HG03432 (cell line): ENCODE measurements at regions not wholly inside any gene's neighbourhood (a gene's known extent, or its start where the extent isn't known, plus 50 kb on each side); places are given as distances from the start of the nearest gene placed in this dataset.

Source experiments
- ATAC-seq: cut with Tn5 transposase; IDR thresholded peaks from one replicate; pipeline ENCODE4 v1.9.1; 2021; ENCODE audit warnings: mild to moderate bottlenecking, moderate library complexity; ENCODE audit not compliant: unreplicated experiment

- no peak for ATAC-seq
Measured at GRCh38 chr12:84807249-84807648, 105.3 kb downstream of the SLC6A15 start.

DNA sequence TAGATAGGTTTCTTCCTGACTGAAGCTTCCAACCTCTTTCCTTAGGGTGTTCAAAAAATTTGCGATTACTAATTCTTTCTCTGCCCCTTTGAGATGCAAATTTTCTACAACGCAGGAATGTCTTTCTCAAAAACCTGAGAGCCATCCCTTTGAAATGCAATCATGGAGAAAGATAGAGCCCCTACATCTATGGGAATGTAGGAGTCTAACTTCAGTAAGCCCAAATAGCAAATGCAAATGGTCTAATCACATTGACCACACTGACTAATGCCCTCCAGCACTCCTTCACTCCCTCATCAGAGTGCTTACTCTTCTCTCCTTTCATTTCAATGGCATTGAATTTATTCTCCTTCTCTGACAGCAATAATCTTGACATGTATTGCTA, 107.1 kb downstream of the SLC6A15 start:
- ATAC-seq: no peak

- ATAC-seq: peak; percentile 53
Measured at GRCh38 chr12:84804691-84805473, 107.7 kb downstream of the SLC6A15 start.

GRCh38 chr12:84803661-84804060, 108.9 kb downstream of the SLC6A15 start:
- no peak for ATAC-seq

DNA sequence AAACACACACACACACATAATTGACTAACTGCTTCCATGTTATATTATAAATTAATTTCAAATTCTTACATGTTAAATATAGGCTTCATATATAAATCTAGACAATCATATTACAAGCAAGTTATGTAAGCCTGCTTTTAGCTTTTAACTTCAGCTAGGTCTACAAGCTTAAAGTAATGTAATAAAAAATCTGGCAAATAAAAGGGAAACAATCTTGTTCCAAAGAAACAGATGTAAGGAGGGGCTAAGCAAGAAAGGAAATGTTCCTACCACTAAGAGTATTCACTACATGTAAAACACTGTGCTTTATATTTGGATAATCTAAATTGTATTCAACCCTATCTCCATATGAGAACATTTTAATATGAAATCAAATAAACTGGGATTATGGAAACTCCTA, 110.4 kb downstream of the SLC6A15 start:
- ATAC-seq: no peak

DNA sequence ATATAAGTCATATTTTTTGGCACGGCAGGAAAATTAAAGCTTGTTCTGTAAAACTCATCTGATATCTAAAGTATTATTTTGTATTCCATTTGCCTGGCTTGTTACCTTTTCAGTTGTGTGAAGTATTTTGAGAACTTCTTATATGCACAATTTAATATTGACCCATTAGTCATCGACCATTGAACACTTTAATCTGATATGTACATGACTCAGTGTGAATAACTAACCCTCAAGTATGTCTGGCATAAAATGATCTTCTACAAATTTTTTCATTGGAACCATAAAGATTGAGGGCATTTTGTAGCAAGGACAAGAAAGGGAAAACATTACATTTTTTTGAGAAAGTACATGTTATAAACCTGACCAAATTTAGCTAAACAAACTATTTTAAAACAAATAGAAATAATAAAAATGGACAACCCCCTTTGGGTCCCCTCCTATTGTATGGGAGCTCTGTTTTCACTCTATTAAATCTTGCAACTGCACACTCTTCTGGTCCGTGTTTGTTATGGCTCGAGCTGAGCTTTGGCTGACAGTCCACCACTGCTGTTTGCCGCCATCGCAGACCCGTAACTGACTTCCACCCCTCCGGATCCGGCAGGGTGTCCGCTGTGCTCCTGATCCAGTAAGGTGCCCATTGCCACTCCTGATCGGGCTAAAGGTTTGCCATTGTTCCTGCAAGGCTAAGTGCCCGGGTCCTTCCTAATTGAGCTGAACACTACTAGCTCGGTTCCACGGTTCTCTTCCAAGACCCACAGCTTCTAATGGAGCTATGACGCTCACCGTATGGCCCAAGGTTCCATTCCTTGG, 118.8 kb downstream of the SLC6A15 start:
- ATAC-seq: no peak

DNA sequence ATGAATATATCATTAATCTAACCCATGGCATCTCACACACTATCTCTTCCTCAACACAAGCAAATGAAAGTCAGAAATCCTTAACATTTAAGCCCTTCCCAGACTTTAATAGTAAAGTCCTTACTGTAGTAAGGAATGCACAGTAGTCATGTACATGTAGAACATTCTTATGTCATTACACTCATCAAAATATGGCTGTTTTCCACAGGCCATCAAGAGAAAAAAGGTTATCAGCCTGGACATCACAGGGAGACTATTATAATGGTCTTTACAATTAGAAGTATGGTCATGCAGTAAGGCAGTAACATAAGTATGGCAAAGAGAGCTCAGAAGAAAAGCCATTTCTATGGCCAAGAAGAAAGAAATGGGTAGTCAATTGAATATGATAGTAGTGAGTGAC, 121.2 kb downstream of the SLC6A15 start:
- ATAC-seq: no peak

DNA sequence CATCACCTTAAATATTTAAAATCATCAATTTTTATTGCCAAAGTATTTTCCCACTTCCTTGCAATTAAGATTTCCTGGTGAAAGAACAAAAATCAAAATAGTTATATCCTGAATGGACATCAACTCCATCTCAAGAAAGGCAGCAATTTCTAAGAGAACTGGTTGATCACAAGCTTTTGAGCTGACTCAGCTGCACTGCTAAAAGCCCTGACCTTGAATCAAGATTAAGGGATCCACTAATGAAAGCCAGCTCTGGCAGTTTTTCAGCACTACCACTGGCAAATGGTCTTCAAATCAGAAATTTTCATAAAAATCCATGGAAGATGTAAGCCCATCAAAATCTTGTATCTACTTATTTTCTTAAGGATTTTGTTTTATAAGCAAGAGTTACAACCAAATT, 123.4 kb downstream of the SLC6A15 start:
- no peak for ATAC-seq

DNA sequence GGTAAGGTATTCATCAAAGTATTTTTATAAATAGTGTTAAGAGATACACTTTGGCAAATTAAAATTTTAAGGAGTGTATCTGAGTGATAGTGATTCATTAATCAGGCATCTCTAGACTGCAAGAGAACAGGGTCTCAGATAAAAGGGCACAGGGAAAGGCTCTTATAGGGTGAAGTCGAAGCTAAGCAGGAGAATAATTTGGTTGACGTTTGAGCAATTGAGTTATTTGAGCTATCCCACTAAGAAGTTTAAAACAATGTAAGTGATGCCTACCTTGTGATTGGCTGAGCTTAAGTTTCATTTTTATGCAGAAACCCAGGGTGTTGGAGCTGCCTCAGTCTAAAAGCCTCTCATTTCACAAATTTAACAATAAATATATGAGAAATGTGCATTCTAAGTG, 125.3 kb downstream of the SLC6A15 start:
- ATAC-seq: no peak

DNA sequence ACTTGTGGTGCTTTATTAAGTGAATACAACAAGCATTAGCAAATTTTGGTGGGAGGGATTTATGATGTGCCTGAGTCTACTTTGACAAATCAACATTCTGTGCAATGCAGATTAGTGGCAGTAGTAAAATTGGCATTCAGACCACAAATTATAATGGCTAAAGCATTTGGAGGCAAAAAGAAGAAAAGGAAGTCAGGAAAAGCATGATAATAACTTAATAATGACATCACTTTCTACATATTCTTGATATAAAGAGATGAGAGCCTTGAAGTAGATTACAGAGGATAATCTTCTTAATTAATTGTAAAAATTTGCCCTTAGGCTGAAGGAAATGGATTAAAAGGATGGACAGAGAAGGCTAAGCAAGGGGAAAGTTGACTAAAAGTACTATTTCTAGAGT, 126.0 kb downstream of the SLC6A15 start:
- ATAC-seq: no peak

GRCh38 chr12:84785951-84786350, 126.6 kb downstream of the SLC6A15 start:
- ATAC-seq: no peak

- ATAC-seq: no peak
Measured at GRCh38 chr12:84785281-84785680, 127.3 kb downstream of the SLC6A15 start.

DNA sequence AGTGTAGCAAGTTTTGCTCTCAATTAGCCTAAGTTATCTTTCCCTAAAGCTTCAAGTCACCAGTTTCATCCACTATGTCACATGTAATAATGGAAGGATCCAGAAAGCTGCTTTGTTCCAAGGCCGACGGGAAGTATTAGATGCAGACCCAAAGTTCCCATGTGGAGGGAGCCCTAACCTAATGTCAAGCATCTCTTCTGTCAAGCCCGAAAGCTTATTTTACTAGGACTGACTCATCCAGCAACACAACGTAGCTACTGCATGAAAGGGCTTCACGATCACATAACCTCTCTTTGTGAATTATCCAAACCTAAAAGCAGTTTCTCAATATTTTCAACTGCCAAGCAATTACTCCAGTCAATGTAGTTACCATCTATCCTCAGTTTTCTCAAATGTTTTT, 133.4 kb downstream of the SLC6A15 start:
- ATAC-seq: no peak

- ATAC-seq: no peak
Measured at GRCh38 chr12:84772281-84772680, 140.3 kb downstream of the SLC6A15 start.

GRCh38 chr12:84767079-84767478, 145.5 kb downstream of the SLC6A15 start:
- ATAC-seq: no peak

DNA sequence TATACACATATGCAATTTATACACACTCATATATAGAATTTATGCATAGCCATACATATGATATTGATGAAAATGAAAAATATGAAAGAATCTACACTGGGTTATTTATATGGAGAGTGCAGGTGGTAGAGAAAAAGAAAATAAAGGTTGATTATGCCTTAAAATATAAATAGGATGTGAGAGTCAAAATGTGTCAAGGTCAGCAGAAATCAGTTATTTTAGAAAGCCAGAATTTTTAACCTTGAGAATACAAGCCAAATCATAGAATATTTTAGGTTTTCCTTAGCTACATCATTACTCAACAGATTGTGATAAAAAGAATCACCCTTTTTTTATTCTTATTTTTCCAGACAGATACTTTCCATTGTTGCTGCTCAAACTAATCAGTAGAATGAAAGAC, 146.2 kb downstream of the SLC6A15 start:
- ATAC-seq: no peak

DNA sequence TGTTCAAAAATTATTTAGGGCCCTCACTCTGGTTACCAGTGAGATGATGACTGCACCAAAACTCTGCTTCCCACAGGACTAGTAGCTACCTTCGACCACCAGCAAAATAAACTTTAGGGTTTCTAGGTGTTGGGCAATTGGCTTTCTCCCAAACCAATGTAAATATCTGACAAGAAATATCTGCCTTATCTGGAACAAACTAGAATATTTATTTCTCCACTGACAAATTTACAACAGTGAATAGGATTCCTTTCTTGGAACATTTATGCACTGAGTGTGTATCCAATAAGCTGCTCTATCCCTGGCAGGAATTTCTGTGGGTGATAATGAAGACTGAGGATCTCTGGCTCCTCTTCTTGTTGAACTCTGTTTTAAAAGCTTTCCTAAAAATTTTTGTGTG, 148.6 kb downstream of the SLC6A15 start:
- no peak for ATAC-seq

DNA sequence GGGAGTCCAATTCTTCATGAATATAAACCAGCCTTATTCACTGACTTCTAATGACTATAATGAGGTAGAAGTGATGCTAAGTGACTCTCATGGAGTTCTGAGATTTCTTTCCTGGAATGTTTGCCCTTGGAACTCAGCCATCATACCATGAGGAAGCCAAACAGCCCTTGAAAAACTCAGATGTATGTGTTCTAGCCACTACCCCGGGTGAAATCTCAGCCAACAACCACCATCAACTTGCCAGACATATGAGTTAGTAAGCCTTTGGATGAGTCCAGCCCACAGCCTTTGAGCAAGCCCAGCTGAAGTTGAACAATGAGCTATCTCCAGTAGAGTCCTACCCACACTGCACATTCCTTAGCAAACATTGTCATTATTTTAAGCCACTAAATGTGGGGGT, 149.5 kb downstream of the SLC6A15 start:
- no peak for ATAC-seq

DNA sequence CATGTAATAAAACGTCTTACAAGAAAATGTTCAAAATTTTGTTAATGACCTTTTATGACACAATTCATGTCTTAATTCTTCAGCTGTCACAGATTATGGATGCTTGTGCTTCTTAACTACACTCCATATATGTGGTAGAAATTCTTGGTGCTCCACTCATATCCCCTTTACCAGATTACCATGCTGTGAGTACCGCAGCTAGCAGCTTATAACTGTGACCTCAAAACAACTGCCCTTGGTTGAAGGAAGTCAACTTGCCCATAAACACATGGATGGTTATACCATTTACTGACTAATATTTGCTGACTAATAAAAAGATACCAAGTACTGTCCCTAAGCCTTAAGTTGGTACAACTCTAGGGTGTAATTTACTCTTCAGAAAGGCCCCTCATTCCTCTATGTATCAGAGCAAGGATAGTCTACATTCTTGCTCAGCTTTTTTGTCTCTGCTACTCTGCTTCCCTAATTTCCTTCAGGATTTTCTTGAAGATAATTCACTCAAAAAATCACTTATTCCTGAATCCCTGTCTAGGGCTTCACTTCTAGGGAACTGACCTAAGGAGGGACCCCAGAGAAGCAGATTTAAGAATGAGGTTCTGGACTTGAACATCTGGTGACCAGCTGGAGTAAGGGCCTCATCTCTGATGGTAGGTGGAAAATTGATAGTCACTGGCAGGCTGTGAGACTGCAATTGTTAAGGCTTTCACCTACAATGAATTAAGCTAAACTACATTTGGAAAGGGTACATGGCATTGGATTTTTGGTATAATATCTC, 152.3 kb downstream of the SLC6A15 start:
- ATAC-seq: no peak

DNA sequence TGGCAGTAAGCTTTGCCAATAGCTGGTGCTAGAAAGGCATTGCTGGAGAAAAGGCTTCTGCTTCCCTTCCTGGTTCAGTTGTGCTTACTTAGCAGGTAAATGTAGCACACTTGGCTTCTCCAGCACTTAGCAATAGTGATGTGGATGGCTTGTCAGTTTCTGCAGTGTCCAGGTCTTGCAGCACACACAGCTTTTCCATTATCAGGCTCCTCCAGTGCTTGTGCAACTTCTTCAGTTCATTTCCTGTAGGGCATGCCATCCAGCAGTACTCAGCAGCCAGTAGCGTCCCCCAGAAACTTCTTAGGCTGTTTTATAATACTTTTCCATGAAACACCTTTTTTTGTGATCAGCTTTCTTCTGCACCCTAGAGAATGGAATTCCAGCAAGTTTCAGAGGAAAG, 154.6 kb downstream of the SLC6A15 start:
- ATAC-seq: no peak

DNA sequence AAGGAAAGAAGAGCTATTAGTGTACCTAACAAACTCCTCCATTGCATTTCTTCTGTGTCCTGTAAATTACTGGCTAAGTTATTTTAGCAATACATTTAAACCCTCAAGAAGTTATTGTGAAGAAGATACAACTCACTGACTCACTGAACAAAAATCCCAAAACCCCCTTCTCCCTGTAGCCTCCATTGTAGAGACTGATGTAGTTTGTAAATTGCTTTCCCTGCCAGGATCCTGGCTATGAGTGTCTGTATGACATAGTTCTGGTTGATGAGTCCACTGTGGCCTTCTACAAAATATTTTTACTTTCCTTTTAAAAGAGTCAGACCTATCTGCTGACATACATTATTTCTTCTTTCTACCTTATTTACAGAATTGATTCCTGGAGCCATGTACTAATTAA, 155.6 kb downstream of the SLC6A15 start:
- ATAC-seq: no peak

DNA sequence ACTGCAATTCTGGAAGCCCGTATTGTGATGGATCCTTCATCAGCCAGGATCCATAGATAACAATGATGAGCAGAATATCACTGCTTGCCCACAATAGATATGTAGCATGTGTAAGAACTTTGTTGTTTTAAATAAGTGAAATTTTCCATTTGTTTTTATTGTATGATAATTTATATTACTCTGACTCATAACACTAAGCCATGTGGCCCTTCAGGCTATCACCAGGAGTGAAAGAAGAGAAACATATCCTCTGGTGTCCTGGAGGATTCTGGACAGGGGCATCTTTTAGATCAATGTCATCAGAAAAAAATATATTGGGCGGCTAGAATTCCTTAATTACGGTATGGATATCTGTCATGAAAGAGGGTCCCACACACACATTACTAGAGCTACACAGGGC, 167.5 kb downstream of the SLC6A15 start:
- no peak for ATAC-seq
